HCT116 (cell line): ENCODE measurements at regions not wholly inside any gene's neighbourhood (a gene's known extent, or its start where the extent isn't known, plus 50 kb on each side); places are given as distances from the start of the nearest gene placed in this dataset.

Experiments
- ELF1 ChIP-seq: IDR thresholded peaks from 2 replicates; pipeline ENCODE4 v1.6.1; 2012; ENCODE audit warnings: low read depth, borderline replicate concordance
- POLR2A ChIP-seq: IDR thresholded peaks from 2 replicates; pipeline ENCODE4 v1.7.0; 2011; ENCODE audit warnings: borderline replicate concordance; ENCODE audit not compliant: insufficient read depth, insufficient read length; ENCODE audit errors: extremely low read depth
- RAD21 ChIP-seq: IDR thresholded peaks from 2 replicates; pipeline ENCODE4 v1.6.1; 2012; ENCODE audit warnings: low read depth, mild to moderate bottlenecking
- YY1 ChIP-seq: IDR thresholded peaks from 2 replicates; pipeline ENCODE4 v1.6.1; 2011; ENCODE audit warnings: low read length, low read depth, moderate library complexity, mild to moderate bottlenecking; ENCODE audit not compliant: insufficient replicate concordance; ENCODE audit errors: extremely low read depth
- TF ChIP-seq, protein P1 (sequence below), 3 experiments: fragments of 200-600 bp in 1 of 3; sonication (generic) in 1 of 3; IDR thresholded peaks in 2 of 3; conservative IDR thresholded peaks in 1 of 3; 2 replicates each; pipeline ENCODE4 v1.5.1; 2012 to 2017; ENCODE audit warnings: low read depth in 2 of 3, low read length in 2 of 3, antibody characterized with exemption in 1 of 3, borderline replicate concordance in 1 of 3, control low read depth in 1 of 3, mild to moderate bottlenecking in 1 of 3, mixed read lengths in 1 of 3, mixed run types in 1 of 3, moderate library complexity in 1 of 3; ENCODE audit not compliant: insufficient read depth in 1 of 3

DNA sequence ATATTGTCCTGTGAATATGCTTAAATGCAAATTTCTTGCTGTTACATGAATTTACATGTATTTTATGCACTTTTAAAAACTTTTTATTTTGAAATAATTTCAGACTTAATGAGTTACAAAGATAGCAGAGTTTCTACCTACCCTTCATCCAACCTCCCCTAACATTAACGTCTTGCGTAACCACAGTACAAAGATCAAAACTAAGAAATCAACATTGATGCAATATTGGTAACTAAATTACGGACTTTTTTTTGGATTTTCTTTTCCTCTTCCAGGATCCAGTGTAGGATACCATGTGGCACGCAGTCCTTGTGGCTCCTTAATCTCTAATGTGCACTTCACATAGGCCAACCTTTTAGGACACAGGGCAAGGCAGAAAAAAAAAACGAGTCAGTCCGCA is 124.9 kb downstream of the ABCC12 start:
- TF ChIP-seq, protein P1, sequence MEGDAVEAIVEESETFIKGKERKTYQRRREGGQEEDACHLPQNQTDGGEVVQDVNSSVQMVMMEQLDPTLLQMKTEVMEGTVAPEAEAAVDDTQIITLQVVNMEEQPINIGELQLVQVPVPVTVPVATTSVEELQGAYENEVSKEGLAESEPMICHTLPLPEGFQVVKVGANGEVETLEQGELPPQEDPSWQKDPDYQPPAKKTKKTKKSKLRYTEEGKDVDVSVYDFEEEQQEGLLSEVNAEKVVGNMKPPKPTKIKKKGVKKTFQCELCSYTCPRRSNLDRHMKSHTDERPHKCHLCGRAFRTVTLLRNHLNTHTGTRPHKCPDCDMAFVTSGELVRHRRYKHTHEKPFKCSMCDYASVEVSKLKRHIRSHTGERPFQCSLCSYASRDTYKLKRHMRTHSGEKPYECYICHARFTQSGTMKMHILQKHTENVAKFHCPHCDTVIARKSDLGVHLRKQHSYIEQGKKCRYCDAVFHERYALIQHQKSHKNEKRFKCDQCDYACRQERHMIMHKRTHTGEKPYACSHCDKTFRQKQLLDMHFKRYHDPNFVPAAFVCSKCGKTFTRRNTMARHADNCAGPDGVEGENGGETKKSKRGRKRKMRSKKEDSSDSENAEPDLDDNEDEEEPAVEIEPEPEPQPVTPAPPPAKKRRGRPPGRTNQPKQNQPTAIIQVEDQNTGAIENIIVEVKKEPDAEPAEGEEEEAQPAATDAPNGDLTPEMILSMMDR (IDR thresholded peaks at IDR 0.05 in 2 of 3, conservative IDR thresholded peaks at IDR 0.05 in 1 of 3; ENCODE audit: borderline replicate concordance in 1 of 3, insufficient read depth in 1 of 3, low read depth in 2 of 3, low read length in 2 of 3): no peak
- TF ChIP-seq YY1: no peak
- no peak for TF ChIP-seq RAD21
- no peak for TF ChIP-seq POLR2A
- no peak for TF ChIP-seq ELF1
